ENCODE measurements at regions not wholly inside any gene's neighbourhood (a gene's known extent, or its start where the extent isn't known, plus 50 kb on each side); places are given as distances from the start of the nearest gene placed in this dataset.

DNA sequence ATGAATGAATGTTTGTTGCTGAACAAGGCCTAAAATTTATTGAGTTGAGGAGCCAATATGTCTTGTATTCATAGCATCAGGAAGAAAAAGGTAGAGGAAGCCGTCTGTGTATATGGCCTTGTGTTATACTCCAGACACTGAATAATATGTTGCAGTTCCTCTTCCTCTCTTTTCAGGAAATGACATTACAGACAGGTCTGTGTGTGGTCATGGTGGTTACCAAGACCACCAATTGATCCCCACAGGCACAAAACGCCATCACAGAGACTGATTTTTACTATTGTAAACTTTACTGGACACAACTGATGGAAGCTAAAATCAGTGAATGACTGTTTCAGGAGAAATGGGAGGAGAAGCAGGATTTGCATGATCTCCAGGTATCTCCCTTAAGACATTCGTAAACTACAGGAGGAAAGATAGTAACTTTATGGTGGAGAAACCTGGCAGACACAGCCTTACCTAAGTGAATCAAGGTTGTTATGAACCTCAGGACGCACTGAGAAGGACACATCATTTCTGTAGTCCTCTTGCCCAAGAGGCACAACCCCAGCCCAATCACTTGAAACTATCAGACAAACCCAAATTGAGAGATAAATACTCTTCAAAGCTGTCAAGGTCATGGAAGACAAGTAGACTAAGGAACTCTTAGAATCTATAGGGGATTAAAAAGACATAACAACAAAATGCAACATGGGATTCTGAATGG, 334.1 kb upstream of the RGS6 start:
- TF ChIP-seq EGR1 (IDR thresholded peaks at IDR 0.05; ENCODE audit: low read depth in 2 of 2) (no peak), NR2F2 (IDR thresholded peaks at IDR 0.05) (no peak), GABPA (IDR thresholded peaks at IDR 0.05 in 1 of 2, conservative IDR thresholded peaks at IDR 0.05 in 1 of 2) (no peak), HNF4A (conservative IDR thresholded peaks at IDR 0.05) (no peak), HNF4G (IDR thresholded peaks at IDR 0.05) (no peak), RAD21 (IDR thresholded peaks at IDR 0.05) (no peak), JUND (IDR thresholded peaks at IDR 0.05) (no peak), FOXA1 (IDR thresholded peaks at IDR 0.05) (no peak), TAF1 (conservative IDR thresholded peaks at IDR 0.05) (no peak), FOXA2 (IDR thresholded peaks at IDR 0.05) (no peak), YY1 (IDR thresholded peaks at IDR 0.05) (no peak)
- TF ChIP-seq, protein P1, sequence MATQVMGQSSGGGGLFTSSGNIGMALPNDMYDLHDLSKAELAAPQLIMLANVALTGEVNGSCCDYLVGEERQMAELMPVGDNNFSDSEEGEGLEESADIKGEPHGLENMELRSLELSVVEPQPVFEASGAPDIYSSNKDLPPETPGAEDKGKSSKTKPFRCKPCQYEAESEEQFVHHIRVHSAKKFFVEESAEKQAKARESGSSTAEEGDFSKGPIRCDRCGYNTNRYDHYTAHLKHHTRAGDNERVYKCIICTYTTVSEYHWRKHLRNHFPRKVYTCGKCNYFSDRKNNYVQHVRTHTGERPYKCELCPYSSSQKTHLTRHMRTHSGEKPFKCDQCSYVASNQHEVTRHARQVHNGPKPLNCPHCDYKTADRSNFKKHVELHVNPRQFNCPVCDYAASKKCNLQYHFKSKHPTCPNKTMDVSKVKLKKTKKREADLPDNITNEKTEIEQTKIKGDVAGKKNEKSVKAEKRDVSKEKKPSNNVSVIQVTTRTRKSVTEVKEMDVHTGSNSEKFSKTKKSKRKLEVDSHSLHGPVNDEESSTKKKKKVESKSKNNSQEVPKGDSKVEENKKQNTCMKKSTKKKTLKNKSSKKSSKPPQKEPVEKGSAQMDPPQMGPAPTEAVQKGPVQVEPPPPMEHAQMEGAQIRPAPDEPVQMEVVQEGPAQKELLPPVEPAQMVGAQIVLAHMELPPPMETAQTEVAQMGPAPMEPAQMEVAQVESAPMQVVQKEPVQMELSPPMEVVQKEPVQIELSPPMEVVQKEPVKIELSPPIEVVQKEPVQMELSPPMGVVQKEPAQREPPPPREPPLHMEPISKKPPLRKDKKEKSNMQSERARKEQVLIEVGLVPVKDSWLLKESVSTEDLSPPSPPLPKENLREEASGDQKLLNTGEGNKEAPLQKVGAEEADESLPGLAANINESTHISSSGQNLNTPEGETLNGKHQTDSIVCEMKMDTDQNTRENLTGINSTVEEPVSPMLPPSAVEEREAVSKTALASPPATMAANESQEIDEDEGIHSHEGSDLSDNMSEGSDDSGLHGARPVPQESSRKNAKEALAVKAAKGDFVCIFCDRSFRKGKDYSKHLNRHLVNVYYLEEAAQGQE (IDR thresholded peaks at IDR 0.05) = no peak
- TF ChIP-seq, protein P2, sequence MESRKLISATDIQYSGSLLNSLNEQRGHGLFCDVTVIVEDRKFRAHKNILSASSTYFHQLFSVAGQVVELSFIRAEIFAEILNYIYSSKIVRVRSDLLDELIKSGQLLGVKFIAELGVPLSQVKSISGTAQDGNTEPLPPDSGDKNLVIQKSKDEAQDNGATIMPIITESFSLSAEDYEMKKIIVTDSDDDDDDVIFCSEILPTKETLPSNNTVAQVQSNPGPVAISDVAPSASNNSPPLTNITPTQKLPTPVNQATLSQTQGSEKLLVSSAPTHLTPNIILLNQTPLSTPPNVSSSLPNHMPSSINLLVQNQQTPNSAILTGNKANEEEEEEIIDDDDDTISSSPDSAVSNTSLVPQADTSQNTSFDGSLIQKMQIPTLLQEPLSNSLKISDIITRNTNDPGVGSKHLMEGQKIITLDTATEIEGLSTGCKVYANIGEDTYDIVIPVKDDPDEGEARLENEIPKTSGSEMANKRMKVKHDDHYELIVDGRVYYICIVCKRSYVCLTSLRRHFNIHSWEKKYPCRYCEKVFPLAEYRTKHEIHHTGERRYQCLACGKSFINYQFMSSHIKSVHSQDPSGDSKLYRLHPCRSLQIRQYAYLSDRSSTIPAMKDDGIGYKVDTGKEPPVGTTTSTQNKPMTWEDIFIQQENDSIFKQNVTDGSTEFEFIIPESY (IDR thresholded peaks at IDR 0.05) = no peak
- TF ChIP-seq, protein P3, sequence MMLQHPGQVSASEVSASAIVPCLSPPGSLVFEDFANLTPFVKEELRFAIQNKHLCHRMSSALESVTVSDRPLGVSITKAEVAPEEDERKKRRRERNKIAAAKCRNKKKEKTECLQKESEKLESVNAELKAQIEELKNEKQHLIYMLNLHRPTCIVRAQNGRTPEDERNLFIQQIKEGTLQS (IDR thresholded peaks at IDR 0.05) = no peak
- TF ChIP-seq, protein P4, sequence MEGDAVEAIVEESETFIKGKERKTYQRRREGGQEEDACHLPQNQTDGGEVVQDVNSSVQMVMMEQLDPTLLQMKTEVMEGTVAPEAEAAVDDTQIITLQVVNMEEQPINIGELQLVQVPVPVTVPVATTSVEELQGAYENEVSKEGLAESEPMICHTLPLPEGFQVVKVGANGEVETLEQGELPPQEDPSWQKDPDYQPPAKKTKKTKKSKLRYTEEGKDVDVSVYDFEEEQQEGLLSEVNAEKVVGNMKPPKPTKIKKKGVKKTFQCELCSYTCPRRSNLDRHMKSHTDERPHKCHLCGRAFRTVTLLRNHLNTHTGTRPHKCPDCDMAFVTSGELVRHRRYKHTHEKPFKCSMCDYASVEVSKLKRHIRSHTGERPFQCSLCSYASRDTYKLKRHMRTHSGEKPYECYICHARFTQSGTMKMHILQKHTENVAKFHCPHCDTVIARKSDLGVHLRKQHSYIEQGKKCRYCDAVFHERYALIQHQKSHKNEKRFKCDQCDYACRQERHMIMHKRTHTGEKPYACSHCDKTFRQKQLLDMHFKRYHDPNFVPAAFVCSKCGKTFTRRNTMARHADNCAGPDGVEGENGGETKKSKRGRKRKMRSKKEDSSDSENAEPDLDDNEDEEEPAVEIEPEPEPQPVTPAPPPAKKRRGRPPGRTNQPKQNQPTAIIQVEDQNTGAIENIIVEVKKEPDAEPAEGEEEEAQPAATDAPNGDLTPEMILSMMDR (IDR thresholded peaks at IDR 0.05; ENCODE audit: low read depth, low read length, missing input control) = no peak
- TF ChIP-seq, protein P5, sequence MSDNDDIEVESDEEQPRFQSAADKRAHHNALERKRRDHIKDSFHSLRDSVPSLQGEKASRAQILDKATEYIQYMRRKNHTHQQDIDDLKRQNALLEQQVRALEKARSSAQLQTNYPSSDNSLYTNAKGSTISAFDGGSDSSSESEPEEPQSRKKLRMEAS (IDR thresholded peaks at IDR 0.05) = no peak
- Histone ChIP-seq H3K4me3 (ENCODE audit: low read depth in 1 of 3, low read length in 3 of 3) (no peak overlapping the region), H3K4me1 (ENCODE audit: control insufficient read depth in 4 of 4, insufficient read depth in 4 of 4, low read length in 3 of 4) (no peaks in the 10 kb centered on the region), H3K36me3 (ENCODE audit: control insufficient read depth in 4 of 4, insufficient read depth in 3 of 4, low read depth in 1 of 4, low read length in 3 of 4) (no peaks in the 10 kb centered on the region), H3K9me3 (ENCODE audit: control insufficient read depth in 4 of 4, low read length in 3 of 4) (peaks cover 0 to 2% (median 0%) of the 10 kb centered on the region in 4 donors), H3K9ac (ENCODE audit: low read depth in 1 of 2, low read length in 2 of 2) (no peak overlapping the region), H3K27me3 (ENCODE audit: control insufficient read depth in 4 of 4, insufficient read depth in 4 of 4, low read length in 3 of 4) (no peaks in the 10 kb centered on the region), H3K27ac (ENCODE audit: low read depth in 1 of 2, low read length in 2 of 2) (no peak overlapping the region)
- DNase-seq (ENCODE audit: low spot score) = no peak
- WGBS = 86% methylated on average over 4 of the region's 4 CpGs
